NOMO-1 (cell line): ENCODE measurements at regions not wholly inside any gene's neighbourhood (a gene's known extent, or its start where the extent isn't known, plus 50 kb on each side); places are given as distances from the start of the nearest gene placed in this dataset.
"Not testable (repeated sequence)": the region's sequence is repeated elsewhere in the genome, so short reads cannot be mapped to it uniquely, and the experiment has no call there.

Experiments used
- DNase-seq, 2 experiments: peaks; one replicate each; lab custom pipeline; 2025; ENCODE audit not compliant: unreplicated experiment in 2 of 2; lab: John Stamatoyannopoulos, UW

GRCh38 chr5:110275878-110276277, 450.6 kb downstream of the TMEM232 start:
- no peak for DNase-seq

GRCh38 chr5:110278449-110278848, 448.0 kb downstream of the TMEM232 start:
- DNase-seq = not testable (repeated sequence)

DNA sequence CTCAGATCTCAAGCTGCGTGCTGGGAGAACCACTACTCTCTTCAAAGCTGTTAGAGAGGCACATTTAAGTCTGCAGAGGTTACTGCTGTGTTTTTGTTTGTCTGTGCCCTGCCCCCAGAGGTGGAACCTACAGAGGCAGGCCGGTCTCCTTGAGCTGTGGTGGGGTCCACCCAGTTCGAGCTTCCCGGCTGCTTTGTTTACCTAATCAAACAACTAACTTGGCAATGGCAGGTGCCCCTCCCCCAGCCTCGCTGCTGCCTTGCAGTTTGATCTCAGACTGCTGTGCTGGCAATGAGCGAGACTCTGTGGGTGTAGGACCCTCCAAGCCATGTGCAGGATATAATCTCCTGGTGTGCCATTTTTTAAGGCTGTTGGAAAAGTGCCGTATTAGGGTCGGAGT, 442.4 kb downstream of the TMEM232 start:
- not testable (repeated sequence) for DNase-seq

GRCh38 chr5:110288766-110289511, 437.5 kb downstream of the TMEM232 start:
- no peak for DNase-seq

DNA sequence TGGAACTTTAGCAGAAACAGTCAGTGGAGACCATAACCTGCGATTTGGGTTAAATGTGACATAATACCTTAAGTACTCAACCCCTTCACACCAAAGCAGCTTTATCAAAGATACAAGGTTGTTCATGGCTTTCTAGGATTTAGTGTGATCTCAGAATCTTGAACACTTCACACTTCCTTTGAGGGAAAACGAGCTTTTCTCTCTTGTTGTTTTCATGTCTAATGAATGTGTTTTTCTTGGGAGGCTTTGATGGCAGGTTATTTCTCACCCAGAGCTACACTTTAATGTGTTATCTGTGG, 437.0 kb downstream of the TMEM232 start:
- no peak for DNase-seq

- no peak for DNase-seq
Measured at GRCh38 chr5:110290542-110290941, 435.9 kb downstream of the TMEM232 start.

DNA sequence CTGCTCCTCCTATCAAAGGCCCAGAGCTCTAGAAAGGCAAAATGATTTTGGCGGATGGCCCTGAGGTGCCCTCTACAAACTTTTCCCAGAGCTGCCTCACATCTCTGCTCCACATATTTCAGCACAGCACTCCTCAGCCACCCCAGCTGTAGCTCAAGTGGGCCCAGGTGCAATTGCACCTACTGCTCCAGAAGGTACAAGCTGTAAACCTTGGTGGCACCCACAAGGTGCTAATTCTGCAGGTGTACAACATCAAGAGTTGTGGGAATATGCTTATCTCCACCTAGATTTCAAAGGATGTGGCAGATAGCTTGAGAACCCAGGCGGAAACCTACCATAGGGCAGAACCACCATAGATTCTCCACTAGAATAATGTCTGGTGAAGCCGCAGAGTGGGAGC, 432.2 kb downstream of the TMEM232 start:
- DNase-seq = no peak

- DNase-seq = no peak
Measured at GRCh38 chr5:110297152-110297670, 429.3 kb downstream of the TMEM232 start.

DNA sequence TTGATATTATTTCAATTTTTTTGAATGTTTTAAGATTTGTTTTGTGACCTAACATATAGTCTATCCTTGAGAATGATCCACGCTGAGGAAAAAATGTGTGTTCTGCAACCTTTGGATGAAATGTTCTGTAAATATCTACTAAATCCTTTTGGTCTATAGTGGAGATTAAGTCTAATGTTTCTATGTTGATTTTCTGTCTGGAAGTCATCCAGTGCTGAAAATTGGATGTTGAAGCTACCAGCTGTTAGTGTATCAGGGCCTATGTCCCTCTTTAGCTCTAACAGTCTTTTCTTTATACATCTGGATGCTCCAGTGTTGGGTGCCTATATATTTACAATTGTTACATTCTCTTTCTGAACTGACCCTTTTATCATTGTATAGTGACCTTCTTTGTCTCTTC, 422.3 kb downstream of the TMEM232 start:
- no peak for DNase-seq

DNA sequence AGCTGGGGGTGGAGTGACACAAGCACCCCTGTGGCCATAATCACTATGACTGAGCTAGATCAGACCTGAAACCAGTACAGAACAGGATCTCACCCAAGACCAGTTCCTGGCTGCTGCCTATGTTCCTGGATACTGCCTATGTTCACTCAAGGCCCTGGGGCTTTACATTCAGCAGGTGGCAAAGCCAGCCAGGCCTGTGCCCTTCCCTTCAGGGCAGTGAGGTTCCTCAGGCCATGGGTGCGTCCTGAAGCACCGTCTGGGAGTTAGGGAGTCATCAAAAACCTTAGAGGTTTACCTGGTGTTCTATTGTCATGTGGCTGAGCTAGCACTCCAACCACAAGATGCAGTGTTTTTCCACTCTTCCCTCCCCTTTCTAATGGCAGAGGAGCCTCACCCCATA, 419.8 kb downstream of the TMEM232 start:
- no peak for DNase-seq

DNA sequence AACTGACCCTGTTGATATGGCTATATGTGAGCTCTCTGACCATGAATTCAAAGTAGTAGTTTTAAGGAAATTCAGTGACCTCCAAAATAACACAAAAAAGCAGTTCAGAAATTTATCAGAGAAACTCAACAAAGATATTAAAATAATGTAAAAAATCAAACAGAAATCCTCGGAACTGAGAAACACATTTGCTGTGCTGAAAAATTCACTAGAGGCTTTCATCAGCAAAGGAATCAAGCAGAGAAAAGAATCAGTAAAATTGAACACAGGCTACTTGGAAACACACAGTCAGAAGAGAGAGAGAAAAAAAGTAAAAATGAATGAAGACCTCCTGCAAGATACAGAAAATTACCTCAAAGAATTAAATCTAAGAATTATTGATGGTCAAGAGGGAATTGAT, 417.2 kb downstream of the TMEM232 start:
- DNase-seq = no peak

- DNase-seq = not testable (repeated sequence)
Measured at GRCh38 chr5:110316566-110316965, 409.9 kb downstream of the TMEM232 start.

DNA sequence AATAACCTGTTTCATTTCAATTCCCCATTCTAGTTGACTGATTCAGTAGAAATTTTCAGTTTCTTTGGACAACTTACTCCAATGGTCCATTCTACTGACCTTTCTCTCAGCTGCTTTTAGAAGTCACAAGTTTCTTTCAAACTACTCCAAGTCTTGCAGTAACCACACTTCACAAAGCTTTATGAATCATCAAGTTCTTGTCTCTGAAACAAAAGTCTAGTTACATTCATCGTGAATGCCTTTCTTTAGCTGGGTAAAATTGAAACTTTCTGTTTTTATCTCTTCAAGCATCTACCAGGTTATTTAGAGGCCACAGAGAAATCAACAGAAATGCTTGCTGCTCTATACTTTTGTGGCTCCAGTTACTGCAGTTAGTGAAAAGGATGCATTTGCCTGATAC, 405.4 kb downstream of the TMEM232 start:
- DNase-seq = no peak

DNA sequence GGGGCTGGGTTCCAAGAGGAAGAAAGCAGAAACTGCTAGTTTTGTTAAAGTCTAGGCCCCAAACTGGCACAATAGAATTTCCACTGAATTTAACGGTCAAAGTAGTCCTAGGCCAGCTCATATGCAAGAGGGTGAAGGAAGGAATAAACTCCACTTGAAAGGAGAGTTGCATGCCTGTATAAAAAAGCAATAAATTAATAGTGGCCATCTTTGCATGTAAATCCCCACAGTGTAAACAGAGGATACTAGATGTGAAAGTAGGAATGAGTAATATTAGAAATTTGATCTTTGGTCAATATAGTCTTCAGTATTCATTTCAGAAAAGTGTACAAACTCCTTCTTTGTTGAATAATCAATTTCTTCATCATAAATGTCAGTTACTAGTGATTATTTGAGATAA, 403.1 kb downstream of the TMEM232 start:
- DNase-seq = no peak

DNA sequence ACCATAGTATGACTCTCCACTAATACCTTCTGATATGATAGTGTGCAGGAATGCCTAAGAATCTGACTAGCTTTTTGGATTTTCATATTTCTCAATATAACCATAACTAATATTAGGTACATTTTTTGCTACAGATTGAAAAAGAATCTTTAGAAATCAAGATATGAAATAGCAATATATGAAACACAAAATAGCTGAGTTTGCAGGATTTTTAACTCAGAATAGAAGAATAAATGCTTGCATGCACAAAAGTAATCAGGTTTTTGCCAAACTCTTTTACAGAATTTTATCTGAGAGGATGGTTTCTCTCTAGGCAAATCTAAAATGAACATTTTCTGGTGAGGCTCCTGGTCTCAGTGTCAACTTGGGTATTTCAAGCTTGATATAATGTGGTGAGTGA, 402.6 kb downstream of the TMEM232 start:
- DNase-seq = no peak

DNA sequence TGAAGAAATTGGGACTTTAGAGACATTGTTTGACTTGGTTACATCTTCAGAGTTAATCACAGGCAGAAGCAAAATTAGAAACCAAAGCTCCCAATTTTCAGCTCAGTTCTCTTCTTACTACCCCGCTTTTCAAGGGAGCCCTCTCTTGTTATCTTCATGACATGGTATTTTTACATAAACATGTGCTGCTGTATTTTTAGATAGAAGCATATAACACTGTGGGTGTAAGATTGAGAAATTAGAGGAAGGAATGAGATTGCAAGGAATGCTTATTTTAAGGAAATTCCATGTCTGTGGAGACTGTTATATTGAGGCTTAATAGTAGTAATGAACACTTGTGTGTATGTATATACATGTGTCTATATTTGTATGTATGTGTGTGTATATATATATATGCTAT, 401.6 kb downstream of the TMEM232 start:
- DNase-seq = no peak

- no peak for DNase-seq
Measured at GRCh38 chr5:110329955-110330525, 396.4 kb downstream of the TMEM232 start.

- DNase-seq = no peak
Measured at GRCh38 chr5:110333384-110333783, 393.1 kb downstream of the TMEM232 start.

GRCh38 chr5:110335361-110336066, 391.0 kb downstream of the TMEM232 start:
- DNase-seq = no peak

- DNase-seq = peak in 1 of 2 experiments; percentile 6
Measured at GRCh38 chr5:110338341-110339083, 388.0 kb downstream of the TMEM232 start.

DNA sequence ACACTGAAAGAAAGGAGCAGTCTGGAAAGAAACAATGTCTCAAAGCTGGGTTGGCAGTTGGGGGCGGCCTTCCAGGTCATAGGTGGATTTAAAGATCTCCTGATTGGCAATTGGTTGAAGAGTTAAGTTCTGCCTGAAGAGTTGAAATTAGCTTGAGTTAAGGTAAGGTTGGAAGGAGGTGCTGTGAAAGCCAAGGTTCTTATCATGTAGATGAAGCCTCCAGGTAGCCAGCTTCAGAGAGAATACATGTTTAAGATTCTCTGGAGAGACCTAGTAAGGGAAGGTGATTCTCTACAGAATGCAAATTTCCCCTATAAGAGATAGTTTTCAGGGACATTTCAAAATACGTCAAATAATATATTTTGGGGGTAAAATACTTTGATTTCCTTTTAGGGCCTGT, 387.1 kb downstream of the TMEM232 start:
- DNase-seq = no peak
